ENCODE measurements at regions not wholly inside any gene's neighbourhood (a gene's known extent, or its start where the extent isn't known, plus 50 kb on each side); places are given as distances from the start of the nearest gene placed in this dataset.

- Histone ChIP-seq H3K27me3 (no peaks in the 10 kb centered on the region), H3K27ac (no peak overlapping the region), H3K4me1 (peaks cover 0 to 21% (median 5%) of the 10 kb centered on the region in 12 donors), H3K9me3 (peaks cover 0 to 13% (median 0%) of the 10 kb centered on the region in 12 donors), H3K36me3 (no peaks in the 10 kb centered on the region), H3K4me3 (no peak overlapping the region)
- 73 to 83% (median 75%) methylated on average over 2 of the region's 2 CpGs for WGBS, 4 donors
- ATAC-seq (no peak), DNase-seq (no peak)
- TF ChIP-seq CTCF (IDR thresholded peaks at IDR 0.05) (peak; percentile 47 to 85 (median 68)), POLR2A (IDR thresholded peaks at IDR 0.05) (no peak)
- intact Hi-C loops (cut with DNase I), result loop anchor here in 2 of 10 donors (2.0 to 10.0 kb wide), 2 partner anchors 178 to 472 kb away; no protein-coding TSS in a partner anchor
These were observed 188.5 kb upstream of the BMPER start for GRCh38 chr7:33716581-33717477.

GRCh38 chr7:33719059-33719581 lies 186.2 kb upstream of the BMPER start:
- DNase-seq (peak; percentile 62 to 76 (median 67)), ATAC-seq (peak; percentile 87 to 98 (median 95))
- Histone ChIP-seq H3K36me3 (no peaks in the 10 kb centered on the region), H3K27ac (peak overlapping the region in 2 of 12 donors; percentile 35 to 37), H3K4me3 (no peak overlapping the region), H3K4me1 (peaks cover 0 to 21% (median 7%) of the 10 kb centered on the region in 12 donors), H3K9me3 (peaks cover 0 to 13% (median 0%) of the 10 kb centered on the region in 12 donors), H3K27me3 (no peaks in the 10 kb centered on the region)
- 60 to 71% (median 66%) methylated on average over 5 of the region's 5 CpGs for WGBS, 4 donors
- no peak for TF ChIP-seq CTCF (IDR thresholded peaks at IDR 0.05)
- TF ChIP-seq POLR2A (IDR thresholded peaks at IDR 0.05), result no peak
- intact Hi-C loops (cut with DNase I), result loop anchor here in 1 of 10 donors (10.0 kb wide), 1 partner anchor 474 kb away; no protein-coding TSS in a partner anchor

GRCh38 chr7:33720139-33720538 lies 185.2 kb upstream of the BMPER start:
- ATAC-seq, result no peak
- no peaks in the 10 kb centered on the region for H3K27me3 ChIP-seq
- H3K4me3 ChIP-seq, result no peak overlapping the region
- intact Hi-C loops (cut with DNase I), result no loop called here
- no peak for DNase-seq
- no peaks in the 10 kb centered on the region for H3K36me3 ChIP-seq
- H3K4me1 ChIP-seq, result peaks cover 0 to 25% (median 8%) of the 10 kb centered on the region in 12 donors
- TF ChIP-seq POLR2A (IDR thresholded peaks at IDR 0.05), result no peak
- no peak for TF ChIP-seq CTCF (IDR thresholded peaks at IDR 0.05)
- peaks cover 0 to 13% (median 0%) of the 10 kb centered on the region in 12 donors for H3K9me3 ChIP-seq
- H3K27ac ChIP-seq, result no peak overlapping the region
- WGBS, 4 donors, result 95 to 99% (median 97%) methylated on average over 4 of the region's 4 CpGs

GRCh38 chr7:33720870-33721269 lies 184.5 kb upstream of the BMPER start:
- no peak for TF ChIP-seq CTCF (IDR thresholded peaks at IDR 0.05)
- H3K36me3 ChIP-seq, result no peaks in the 10 kb centered on the region
- 64 to 78% (median 71%) methylated on average over 3 of the region's 3 CpGs for WGBS, 4 donors
- DNase-seq, result no peak
- peaks cover 0 to 27% (median 9%) of the 10 kb centered on the region in 12 donors for H3K4me1 ChIP-seq
- no peak overlapping the region for H3K27ac ChIP-seq
- no peaks in the 10 kb centered on the region for H3K27me3 ChIP-seq
- intact Hi-C loops (cut with DNase I), result no loop called here
- H3K9me3 ChIP-seq, result peaks cover 0 to 13% (median 0%) of the 10 kb centered on the region in 12 donors
- H3K4me3 ChIP-seq, result no peak overlapping the region
- ATAC-seq, result no peak

Data from heart left ventricle (tissue), 16 donors.